Right lobe of liver (tissue), 6 donors: ENCODE measurements at regions not wholly inside any gene's neighbourhood (a gene's known extent, or its start where the extent isn't known, plus 50 kb on each side); places are given as distances from the start of the nearest gene placed in this dataset.

ENCODE experiments used
- ATAC-seq, 4 donors: fragments of 200-7000 bp; cut with Tn5 transposase; one replicate each; pipeline ENCODE4 v1.9.1; 2020; ENCODE audit warnings: mild to moderate bottlenecking in 4 of 4, moderate library complexity in 4 of 4
- DNase-seq, 3 donors: peaks; one replicate each; pipeline ENCODE4 v3.0.0-alpha.2; 2020
- H3K27ac ChIP-seq, 3 donors: fragments of 200-600 bp; one replicate each; pipeline ENCODE4 v1.8.0; 2022
- H3K27me3 ChIP-seq, 2 donors: fragments of 200-600 bp; one replicate each; pipeline ENCODE4 v1.8.0; 2022
- H3K36me3 ChIP-seq, 4 donors: fragments of 200-600 bp; sonication (generic) in 1 of 4; one replicate each; pipeline versions ENCODE4 v1.5.1 to v1.8.0; 2017 to 2022; ENCODE audit warnings: control low read depth in 1 of 4
- H3K4me1 ChIP-seq, 4 donors: fragments of 200-600 bp; sonication (generic) in 1 of 4; one replicate each; pipeline versions ENCODE4 v1.5.1 to v1.8.0; 2017 to 2022; ENCODE audit warnings: control low read depth in 1 of 4
- H3K4me3 ChIP-seq, 3 donors: fragments of 200-600 bp; one replicate each; pipeline ENCODE4 v1.8.0; 2022
- H3K9me3 ChIP-seq, 4 donors: fragments of 200-600 bp; sonication (generic) in 1 of 4; one replicate each; pipeline versions ENCODE4 v1.5.1 to v1.8.0; 2017 to 2022; ENCODE audit warnings: control low read depth in 1 of 4
- CTCF ChIP-seq, 4 donors: fragments of 200-600 bp in 3 of 4; fragments of 450-650 bp in 1 of 4; IDR thresholded peaks; one replicate each; pipeline versions ENCODE4 v1.5.1 to v1.8.0; 2016 to 2022; ENCODE audit warnings: antibody characterized with exemption in 4 of 4, mild to moderate bottlenecking in 2 of 4
- POLR2A ChIP-seq: fragments of 450-650 bp; IDR thresholded peaks from one replicate; pipeline ENCODE4 v1.6.1; 2017; ENCODE audit warnings: antibody characterized with exemption, mild to moderate bottlenecking
- WGBS: methylation state at CpG from one replicate; pipeline ENCODE4 v1.1.6; 2018; ENCODE audit warnings: low coverage, low lambda C conversion rate; ENCODE audit not compliant: insufficient coverage; ENCODE audit errors: missing lambda C conversion rate; 5-methylcytosine and 5-hydroxymethylcytosine counted together
- intact Hi-C, 2 donors: fragments of 100-400 bp; cut with DNase I; formaldehyde crosslinking; loops; one replicate each; pipeline versions ENCODE4 v1.11.2 to v1.14.1; 2022
- donor health status: DM: no; HTN: yes; CAD: no.
- donor health status: DM: no; HTN: no; CAD: no.
- donor health status: DM: no; HTN: no; CAD: no.
- donor health status: DM: no; HTN: yes; CAD: no.
- donor health status: DM: no; HTN: yes; CAD: no.

GRCh38 chr15:29437888-29438702 lies 168.5 kb upstream of the NSMCE3 start:
- H3K9me3 ChIP-seq: no peaks in the 10 kb centered on the region
- H3K36me3 ChIP-seq: no peaks in the 10 kb centered on the region
- no peak for DNase-seq
- peaks cover 0 to 4% (median 0%) of the 10 kb centered on the region in 4 donors for H3K4me1 ChIP-seq
- intact Hi-C loops: no loop called here
- H3K27ac ChIP-seq: no peak overlapping the region
- H3K4me3 ChIP-seq: no peak overlapping the region
- no peak for ATAC-seq
- WGBS: 56% methylated on average over 6 of the region's 9 CpGs
- peaks cover 0 to 11% of the 10 kb centered on the region in 2 donors for H3K27me3 ChIP-seq
- TF ChIP-seq POLR2A (no peak), CTCF (IDR thresholded peaks at IDR 0.05) (no peak)

- WGBS: 90% methylated on average over 3 of the region's 4 CpGs
- no peak overlapping the region for H3K4me3 ChIP-seq
- ATAC-seq: peak in 1 of 4 donors; percentile 25
- H3K4me1 ChIP-seq: peaks cover 0 to 4% (median 0%) of the 10 kb centered on the region in 4 donors
- TF ChIP-seq CTCF (IDR thresholded peaks at IDR 0.05): no peak
- no peak for TF ChIP-seq POLR2A
- H3K9me3 ChIP-seq: no peaks in the 10 kb centered on the region
- no peak overlapping the region for H3K27ac ChIP-seq
- peaks cover 0 to 15% of the 10 kb centered on the region in 2 donors for H3K27me3 ChIP-seq
- H3K36me3 ChIP-seq: no peaks in the 10 kb centered on the region
- intact Hi-C loops: no loop called here
- no peak for DNase-seq
Observed at GRCh38 chr15:29435811-29436210, 166.2 kb upstream of the NSMCE3 start.

- no peaks in the 10 kb centered on the region for H3K36me3 ChIP-seq
- TF ChIP-seq CTCF (IDR thresholded peaks at IDR 0.05) (no peak), POLR2A (no peak)
- no peak overlapping the region for H3K27ac ChIP-seq
- DNase-seq (no peak), ATAC-seq (no peak)
- intact Hi-C loops: no loop called here
- no peak overlapping the region for H3K4me3 ChIP-seq
- H3K27me3 ChIP-seq: peaks cover 0 to 15% of the 10 kb centered on the region in 2 donors
- 57% methylated on average over 2 of the region's 2 CpGs for WGBS
- no peaks in the 10 kb centered on the region for H3K9me3 ChIP-seq
- no peaks in the 10 kb centered on the region for H3K4me1 ChIP-seq
Observed at GRCh38 chr15:29434280-29434679, 164.7 kb upstream of the NSMCE3 start.

GRCh38 chr15:29433507-29434248 lies 164.1 kb upstream of the NSMCE3 start:
- DNase-seq (no peak), ATAC-seq (no peak)
- Histone ChIP-seq H3K36me3 (no peaks in the 10 kb centered on the region), H3K27ac (no peak overlapping the region), H3K9me3 (no peaks in the 10 kb centered on the region), H3K4me3 (no peak overlapping the region), H3K4me1 (no peaks in the 10 kb centered on the region), H3K27me3 (peaks cover 0 to 15% of the 10 kb centered on the region in 2 donors)
- 75% methylated on average over 6 of the region's 6 CpGs for WGBS
- TF ChIP-seq CTCF (IDR thresholded peaks at IDR 0.05): no peak
- TF ChIP-seq POLR2A: no peak
- intact Hi-C loops: no loop called here
